GM19468 (cell line): ENCODE measurements at regions not wholly inside any gene's neighbourhood (a gene's known extent, or its start where the extent isn't known, plus 50 kb on each side); places are given as distances from the start of the nearest gene placed in this dataset.
"Not testable (repeated sequence)": the region's sequence is repeated elsewhere in the genome, so short reads cannot be mapped to it uniquely, and the experiment has no call there.

Experiments used
- ATAC-seq: cut with Tn5 transposase; IDR thresholded peaks from one replicate; pipeline ENCODE4 v1.9.1; 2021; ENCODE audit warnings: mild to moderate bottlenecking, moderate library complexity, moderate number of reproducible peaks; ENCODE audit not compliant: unreplicated experiment; ENCODE audit errors: extremely low read depth

DNA sequence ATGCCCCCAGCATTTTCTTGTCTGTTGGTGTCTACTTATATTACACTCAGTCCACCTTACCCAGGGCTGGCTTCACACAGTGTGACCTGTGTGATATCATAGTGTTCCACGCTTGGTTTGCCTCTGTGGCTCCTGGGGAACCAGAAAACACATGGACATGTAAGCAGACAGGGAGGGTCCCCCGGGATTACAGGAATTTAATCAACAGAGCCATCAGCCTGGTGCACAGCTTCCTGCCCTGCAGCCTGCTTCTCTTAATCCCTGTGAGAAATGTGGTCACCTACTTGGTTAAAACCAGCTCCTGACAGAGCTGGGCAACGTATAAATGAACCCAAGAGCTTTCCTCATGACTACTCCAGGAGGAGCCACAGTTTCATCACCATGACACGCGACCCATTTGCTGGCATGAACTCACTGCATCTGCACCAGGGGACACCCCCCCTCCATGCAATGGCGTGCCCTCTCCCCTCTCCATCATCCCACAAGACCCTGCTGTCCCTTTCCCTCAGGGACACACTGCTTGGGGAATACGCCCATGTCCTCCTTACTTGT, 152.1 kb downstream of the UQCRFS1 start:
- ATAC-seq: no peak

DNA sequence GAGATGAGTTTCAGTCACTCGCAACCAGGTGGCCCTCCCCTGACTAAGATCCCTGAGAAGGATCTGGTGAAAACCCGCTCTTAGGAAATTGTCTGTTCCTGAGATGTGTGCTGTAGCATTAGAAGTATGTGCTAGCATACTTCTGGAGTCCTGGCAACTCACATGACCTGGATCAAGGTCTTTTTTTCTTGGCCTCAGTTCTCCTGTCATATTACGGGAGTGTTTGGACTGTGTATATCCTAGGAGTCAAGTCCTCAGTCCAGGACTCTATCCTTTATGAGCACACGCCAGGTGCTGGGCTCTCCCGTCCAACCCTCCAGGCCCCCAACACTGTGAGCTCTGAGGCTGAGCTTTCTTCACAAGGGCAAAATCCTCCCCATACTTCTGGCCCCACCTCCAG, 156.4 kb downstream of the UQCRFS1 start:
- no peak for ATAC-seq

DNA sequence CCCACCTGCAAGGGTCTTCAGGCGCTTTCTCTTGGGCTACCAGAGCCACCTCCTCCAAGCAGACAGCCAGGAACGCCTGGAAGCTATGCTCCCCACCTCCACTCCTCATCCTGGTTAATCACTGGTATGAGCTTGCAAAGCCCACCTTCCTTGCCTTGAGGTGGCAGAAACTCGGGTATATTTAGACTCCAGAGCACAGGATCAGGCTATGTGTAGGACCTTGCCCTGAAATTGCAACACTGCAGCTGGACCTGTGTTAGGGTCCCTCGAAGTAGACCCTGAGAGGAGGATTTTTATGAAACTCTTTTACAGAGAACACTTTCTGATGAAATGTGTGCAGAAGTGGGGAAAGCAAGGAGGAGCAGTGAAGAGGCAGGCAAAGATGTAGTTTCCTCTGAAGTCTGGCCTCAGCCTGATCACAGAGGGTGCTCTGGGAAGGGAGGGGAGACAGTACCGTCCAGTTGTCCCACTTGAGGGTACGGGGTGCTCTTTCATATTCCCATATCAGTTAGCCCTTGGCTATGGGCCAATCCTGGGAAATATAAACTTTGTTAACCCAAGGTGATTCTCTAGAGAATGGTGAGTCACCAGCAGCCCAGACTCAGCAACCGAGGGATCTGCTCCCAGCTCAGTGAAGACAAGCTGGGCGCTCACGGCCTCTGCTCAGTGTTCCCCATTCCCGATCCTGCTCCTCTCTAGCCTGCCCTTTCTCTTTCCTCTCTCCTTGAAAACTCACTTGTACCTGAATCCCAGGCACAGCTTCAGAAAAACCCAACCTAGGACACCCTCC, 157.9 kb downstream of the UQCRFS1 start:
- no peak for ATAC-seq

DNA sequence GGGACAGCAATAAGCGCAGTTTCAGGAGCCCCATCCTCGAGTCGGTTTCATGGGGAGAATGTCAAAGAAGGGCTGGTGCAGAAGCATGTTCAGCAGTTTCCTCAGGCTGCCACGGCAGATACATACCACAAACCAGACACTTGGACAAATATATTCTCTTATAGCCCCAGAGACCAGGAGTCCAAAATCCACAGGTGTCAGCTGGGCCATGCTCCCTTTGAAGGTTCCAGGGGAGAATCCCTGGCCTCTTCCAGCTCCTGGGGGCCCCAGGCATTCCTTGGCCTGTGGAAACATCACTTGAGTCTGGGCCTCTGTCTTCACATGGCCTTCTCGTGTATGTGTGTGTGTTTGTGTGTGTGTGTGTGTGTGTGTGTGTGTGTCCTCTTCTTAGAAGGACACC, 164.1 kb downstream of the UQCRFS1 start:
- no peak for ATAC-seq

DNA sequence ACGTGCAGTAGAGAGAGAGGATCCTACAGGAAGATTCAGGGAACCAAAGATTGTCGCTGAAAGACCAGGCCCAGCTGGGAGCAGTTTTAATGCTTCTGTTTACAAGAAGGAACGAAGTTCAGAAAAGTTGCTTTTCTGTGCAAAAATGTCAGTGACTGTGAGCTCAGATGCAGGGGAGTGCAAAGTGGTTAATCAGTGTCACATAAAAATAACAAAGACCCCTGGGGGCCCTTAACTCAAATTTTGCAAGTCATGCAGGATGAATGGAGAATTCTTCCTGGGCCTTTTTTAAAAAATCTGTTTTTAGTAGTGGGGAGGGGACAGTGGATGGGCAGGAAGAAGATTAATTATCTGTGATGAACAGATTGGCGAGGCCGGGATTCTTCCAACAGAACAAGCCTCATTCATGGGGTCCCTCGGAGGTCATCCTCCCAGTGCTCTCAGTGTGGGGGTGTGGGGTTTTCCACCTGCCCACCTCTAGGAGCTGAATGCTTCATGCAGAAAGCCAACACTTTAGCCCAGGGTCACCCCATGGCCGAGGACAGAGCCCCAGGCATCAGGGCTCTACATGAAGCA, 167.2 kb downstream of the UQCRFS1 start:
- ATAC-seq: no peak

DNA sequence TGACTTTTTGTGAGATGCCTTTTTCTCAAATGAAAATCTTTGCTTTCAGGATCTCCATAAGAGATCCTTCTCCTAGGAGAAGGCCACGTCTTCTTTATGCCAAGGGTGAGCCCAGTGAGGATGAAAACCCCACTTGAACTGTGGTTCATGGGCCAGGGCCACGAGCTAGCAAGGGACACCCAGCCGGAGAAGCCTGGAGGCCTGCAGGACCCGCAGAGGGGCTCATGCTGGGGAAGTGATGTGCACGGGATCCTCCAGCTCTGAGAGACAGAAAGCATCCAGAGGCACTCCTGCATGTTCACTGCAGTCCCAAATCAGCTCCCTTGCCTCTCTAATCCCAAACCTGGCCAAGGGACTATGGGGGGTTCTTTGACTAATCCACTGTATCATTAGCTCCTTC, 168.9 kb downstream of the UQCRFS1 start:
- ATAC-seq: no peak

DNA sequence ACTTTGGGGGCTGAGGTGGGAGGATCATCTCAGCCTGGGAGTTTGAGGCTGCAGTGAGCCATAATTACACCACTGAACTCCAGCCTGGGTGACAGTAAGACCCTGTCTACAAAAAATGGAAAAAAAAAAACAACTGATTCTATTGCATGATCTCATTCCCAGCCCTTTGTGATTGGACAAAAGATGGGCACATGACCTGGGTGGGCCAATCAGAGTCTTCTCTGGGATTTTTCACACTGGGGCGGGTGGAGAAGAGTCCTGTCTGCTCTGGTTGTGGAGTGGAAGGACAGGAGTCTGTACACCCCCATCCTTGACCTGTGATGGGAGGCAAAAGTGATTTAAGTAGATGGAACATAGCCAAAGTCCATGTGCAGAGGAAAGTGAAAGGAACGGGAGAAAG, 170.5 kb downstream of the UQCRFS1 start:
- ATAC-seq: no peak

DNA sequence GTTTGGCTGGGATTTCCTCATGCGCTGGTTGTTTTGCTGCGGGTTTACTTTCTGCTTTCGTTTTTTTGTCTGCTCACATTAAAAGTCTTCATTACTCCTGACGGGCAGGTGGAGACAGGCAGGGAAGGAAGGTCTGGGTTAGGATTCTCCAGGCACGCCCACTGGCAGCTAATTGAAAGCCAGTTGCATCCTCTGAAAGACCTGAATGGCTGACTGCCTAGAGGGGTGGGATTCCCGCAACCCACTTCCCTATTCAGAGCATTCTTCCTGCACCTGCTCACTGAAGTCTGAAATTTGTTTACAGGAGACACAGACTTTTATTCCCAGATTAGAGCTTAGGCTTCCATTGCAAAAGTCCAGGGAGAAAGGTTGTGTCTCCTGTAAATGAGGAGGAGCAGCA, 172.0 kb downstream of the UQCRFS1 start:
- no peak for ATAC-seq

DNA sequence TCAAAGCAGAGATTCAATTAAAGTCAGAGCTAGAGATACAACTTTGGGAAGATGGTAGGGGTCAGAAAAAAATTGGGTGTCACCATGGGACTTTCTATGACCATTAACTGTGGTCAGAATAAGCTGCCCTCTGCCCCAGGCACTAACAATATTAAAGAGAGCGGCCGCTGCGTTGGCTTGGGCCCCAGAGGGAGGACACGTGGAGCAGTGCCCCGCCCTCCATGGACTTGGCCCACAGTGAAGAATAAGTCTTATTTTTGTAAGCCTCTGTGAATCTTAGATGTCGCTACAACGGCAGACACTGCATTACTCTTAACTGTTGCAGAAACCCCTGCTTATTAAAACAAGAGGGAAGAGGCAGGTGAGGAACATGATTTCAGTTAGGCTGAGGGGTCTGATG, 172.7 kb downstream of the UQCRFS1 start:
- ATAC-seq: no peak

DNA sequence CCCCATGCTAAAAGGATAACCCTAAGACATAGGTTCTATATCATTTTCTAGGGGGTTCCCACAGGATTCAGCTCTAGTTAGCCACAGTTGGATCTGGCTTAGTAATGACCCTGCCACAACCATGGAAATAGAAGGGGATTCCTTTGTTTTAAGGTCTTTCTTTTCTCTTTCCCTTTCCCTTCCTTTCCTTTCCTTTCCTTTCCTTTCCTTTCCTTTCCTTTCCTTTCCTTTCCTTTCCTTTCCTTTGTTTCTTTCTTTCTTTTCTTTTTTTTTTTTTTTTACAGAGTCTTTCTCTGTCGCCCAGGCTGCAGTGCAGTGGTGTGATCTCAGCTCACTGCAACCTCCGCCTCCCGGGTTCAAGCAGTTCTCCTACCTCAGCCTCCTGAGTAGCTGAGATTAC, 173.9 kb downstream of the UQCRFS1 start:
- ATAC-seq: not testable (repeated sequence)

DNA sequence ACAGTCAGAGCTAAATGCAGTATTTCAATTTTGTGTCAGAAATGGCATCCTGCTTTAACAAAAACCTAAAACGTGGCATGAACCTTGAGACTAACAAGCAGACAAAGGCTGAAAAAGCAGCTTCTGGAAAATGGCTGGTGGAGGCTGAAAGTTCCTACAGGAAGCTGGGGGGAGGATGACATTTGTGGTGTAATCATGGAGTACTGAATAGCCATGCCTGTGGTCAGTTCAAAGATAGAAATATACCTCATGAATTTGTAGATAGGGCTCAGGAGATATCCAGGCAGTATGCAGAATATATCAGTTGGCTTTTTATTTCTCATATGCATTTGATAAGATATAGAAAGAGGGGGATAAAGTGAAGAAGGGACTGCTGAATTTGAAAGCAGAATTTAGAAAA, 181.7 kb downstream of the UQCRFS1 start:
- no peak for ATAC-seq

DNA sequence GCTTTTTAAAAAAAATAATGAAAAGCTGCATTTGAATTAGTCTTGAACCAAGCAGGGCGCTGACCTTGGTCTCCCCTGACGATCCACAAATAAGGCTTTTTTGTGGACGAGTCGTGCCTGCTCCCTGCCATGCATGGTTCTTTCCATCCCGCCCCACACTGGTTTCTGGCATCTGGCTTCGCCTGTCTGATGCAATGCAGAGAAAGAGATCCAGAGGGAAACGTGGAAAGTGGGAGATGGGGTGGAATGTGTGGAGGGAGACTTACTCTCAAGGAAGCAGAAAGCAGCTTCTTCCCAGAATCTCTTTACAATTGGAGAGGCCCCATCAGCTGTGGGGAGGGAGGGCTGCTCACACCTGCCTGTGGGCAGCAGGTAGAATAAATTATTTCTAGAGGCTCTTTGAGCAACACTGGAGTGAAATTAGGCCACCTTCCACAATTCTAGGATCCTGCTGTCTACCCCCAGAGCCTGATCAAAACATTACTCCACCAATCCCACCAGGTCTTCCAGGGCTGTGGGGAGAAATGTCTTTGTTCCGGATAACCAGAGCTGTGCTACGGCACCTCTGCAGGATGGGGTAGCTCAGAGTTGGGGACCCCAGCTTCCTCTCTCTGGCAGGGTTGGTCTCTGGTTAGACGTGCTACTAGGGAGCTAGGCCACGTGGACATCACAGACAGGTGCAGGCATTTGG, 183.5 kb downstream of the UQCRFS1 start:
- no peak for ATAC-seq

DNA sequence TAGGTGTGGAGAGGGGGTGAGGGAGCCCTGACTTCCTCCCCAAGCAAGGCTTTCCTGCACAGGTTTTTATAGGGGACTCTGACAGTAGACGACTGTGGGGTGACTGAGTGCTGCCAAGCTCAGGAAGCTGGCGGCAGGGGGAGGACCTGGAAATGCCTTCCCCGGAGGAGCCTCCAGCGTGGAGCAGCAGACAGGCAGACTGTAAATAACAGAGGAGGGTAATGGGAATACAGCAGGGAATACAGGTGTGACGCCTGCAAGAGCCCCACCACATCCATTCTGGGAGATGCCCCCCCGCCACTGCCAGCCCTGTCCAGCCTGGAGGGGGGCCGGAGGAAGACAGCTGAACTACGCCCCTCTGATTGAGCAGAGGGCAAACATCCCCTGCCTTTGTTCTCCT, 190.4 kb downstream of the UQCRFS1 start:
- ATAC-seq: no peak

DNA sequence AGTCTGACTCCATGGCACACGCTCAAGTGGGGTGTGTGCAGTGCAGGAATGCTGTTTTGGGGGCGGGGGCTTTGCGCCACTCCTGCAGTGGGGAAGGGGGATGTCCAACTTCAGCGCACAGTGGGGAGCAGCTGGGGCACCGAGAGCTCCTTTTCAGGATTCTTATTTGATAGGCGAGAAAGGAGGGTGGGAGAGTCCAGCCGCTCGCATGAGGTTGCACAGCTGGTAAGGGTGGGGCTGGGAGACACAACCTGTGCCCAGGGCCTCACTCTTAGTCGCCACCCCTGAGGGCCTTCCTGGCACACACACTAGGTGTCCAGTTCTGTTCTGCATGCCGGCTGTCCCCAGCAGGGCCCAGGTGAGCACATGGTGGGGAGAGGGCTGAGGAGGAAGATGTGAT, 190.8 kb downstream of the UQCRFS1 start:
- no peak for ATAC-seq

DNA sequence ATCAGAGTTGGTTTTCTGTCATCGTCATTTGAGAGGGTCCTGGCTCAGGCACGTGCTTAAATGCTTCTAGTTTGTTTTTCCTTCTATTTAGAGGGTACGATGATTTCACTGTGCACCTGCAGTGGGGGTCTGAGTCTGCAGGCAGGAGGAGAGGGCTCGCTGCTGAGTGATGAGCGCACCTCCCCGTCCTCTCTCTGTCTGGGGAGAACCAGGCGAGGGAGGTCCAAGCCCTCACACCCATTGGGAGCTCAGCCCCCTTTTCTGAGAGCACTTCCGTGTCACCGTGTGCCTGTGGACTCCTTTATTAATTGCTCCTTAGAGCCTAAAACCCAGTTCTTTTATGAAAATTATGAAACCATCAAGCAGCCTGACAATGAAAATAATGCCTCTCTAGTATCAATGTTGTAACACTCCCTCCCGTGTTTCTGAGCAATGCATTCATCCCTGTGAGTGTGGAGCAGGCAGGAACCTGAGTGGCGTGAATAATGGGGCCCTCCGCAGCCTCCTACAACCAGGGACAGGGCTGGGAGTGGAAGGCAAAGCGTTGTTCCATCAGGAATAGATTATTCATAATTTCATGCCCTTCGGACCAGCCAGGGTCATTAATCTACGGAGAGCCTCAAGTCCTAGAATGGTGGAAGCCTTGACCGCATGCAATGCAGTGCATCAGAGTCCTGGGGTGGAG, 191.6 kb downstream of the UQCRFS1 start:
- no peak for ATAC-seq

DNA sequence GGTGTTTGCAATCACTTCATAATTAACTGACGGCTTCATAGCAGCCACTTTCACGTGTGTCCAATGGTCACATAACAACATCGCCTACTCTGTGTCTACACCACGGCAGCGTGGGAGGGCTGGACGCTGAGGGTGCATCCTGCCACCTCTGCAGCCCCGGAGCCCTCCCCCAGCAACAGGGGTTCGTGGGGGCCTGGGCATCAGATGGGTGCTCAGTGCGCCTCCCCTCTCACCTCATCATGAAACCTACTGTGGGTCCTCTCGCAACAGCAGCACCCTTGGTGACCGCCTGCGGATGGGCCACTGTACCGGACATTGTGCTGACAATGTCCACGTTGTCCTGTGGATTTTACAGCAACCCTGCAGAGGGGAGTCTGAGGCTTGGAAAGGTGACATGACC, 193.5 kb downstream of the UQCRFS1 start:
- ATAC-seq: no peak

DNA sequence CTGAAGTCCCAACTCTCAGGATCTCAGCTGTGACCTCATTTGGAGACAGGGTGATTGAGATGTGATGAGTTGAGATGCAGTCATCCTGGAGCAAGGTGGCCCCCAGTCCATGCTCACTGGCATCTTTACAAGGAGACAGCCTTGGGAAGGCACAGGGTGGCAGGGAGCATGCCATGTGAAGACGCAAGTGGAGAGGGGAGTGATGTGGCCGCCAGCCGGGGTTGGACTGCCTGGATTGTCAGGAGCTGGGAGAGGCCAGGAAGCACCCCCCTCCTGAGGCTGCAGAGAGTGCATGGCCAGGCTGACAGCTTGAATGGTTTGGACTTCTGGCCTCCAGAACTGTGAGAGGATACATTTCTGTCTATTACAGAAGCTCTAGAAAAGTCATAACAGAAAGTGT, 194.4 kb downstream of the UQCRFS1 start:
- ATAC-seq: no peak

DNA sequence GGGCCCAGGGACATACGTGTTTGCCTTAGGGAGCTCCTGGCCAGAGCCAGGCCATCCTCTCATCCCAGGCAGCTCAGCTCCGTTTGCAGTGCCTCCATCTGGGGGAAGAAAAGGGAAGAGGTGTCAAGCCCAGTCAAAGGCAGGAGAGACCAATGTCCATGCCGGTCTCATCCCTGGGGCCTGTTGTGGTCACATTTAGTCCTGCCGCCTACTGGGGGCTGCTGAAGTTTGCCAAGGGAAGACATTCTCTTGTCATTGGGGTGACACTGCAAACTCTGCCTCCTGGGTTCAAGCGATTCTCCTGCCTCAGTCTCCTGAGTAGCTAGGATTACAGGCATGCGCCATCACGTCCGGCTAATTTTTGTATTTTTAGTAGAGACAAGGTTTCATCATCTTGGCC, 195.2 kb downstream of the UQCRFS1 start:
- no peak for ATAC-seq

DNA sequence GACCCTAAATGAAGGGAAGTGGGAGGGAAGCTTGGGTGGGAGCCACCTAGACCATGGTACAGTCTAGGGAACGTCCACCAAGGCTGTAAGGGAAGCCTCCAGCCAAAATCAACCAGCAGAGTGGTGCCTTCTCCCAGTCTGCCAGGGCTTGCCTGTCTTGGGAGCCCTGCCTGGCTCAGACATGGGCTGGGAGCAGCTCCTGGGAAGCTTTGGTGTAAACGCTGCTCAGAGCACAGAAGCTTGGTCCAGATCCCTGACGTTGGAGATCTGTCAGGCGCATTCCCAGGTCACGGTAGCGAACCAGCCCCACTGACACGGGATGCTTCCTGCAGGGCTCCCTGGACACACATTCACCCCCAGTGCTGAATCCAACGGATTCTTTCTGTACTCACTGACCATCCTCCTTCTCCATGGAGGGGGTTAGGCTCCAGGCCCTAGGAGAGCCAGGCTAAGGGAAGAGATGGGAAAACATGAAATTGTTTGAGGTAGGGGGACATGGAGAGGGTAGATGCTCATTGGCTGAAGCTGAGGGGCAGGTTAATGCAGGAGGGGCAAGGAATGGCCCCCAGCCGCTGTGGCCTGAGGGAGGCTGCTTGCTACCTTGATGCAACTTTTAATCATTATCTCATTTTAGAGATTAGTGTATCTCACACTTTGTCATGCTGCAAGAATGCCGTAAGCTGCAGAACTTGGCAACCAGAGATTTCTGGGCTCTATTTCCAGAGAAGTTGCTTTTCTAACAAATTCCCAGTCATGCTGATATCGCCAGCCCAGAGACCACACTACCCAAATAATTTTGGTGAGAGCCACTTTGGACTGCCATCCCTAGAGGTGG, 195.8 kb downstream of the UQCRFS1 start:
- no peak for ATAC-seq

DNA sequence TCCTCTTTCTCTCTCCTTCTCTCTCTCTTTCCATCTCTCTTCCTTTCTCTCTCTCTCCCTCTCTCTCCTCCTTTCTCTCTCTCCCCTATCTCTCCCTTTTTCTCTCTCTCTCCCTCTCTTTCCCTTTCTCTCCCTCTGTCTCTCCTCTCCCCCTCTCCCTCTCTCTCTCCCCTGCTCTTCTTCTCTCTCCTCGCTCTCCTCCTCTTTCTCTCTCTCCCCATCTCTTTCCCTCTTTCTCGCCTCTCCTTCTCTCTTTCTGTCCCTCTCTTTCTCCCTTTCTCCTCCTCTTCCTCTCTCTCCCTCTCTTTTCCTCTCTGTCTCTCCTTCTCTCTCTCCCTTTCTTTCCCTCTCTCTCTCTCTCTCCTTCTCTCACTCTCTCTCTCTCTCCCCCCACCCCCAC, 196.6 kb downstream of the UQCRFS1 start:
- no peak for ATAC-seq
